Loucy (cell line): ENCODE measurements at regions not wholly inside any gene's neighbourhood (a gene's known extent, or its start where the extent isn't known, plus 50 kb on each side); places are given as distances from the start of the nearest gene placed in this dataset.

Source experiments
- H2AFZ ChIP-seq: fragments of 200-600 bp; sonication (generic); 2 replicates; pipeline ENCODE4 v1.6.0; 2016; ENCODE audit warnings: antibody characterized with exemption, mild to moderate bottlenecking, low read length, moderate library complexity
- H3F3A ChIP-seq: fragments of 200-600 bp; 2 replicates; pipeline ENCODE4 v1.6.0; 2016; ENCODE audit warnings: antibody characterized with exemption, low read depth, mild to moderate bottlenecking
- H3K27me3 ChIP-seq: fragments of 200-600 bp; sonication (generic); 2 replicates; pipeline ENCODE4 v1.6.1; 2014; ENCODE audit warnings: low read length, mild to moderate bottlenecking; ENCODE audit not compliant: insufficient read depth, poor library complexity, severe bottlenecking
- H3K36me3 ChIP-seq: fragments of 200-600 bp; sonication (generic); 2 replicates; pipeline ENCODE4 v1.6.1; 2016; ENCODE audit warnings: low read length; ENCODE audit not compliant: insufficient read depth
- H3K4me1 ChIP-seq: fragments of 200-600 bp; sonication (generic); 2 replicates; pipeline ENCODE4 v1.5.1; 2014; ENCODE audit warnings: low read length, mild to moderate bottlenecking; ENCODE audit not compliant: insufficient read depth, poor library complexity, severe bottlenecking
- H3K4me2 ChIP-seq: fragments of 200-600 bp; sonication (generic); 2 replicates; pipeline ENCODE4 v1.6.0; 2014; ENCODE audit warnings: antibody characterized with exemption, low read length, low read depth, mild to moderate bottlenecking; ENCODE audit not compliant: poor library complexity, severe bottlenecking
- H3K4me3 ChIP-seq: fragments of 200-600 bp; sonication (generic); 2 replicates; pipeline ENCODE4 v1.5.1; 2014; ENCODE audit warnings: low read length, mild to moderate bottlenecking, mixed read lengths; ENCODE audit not compliant: poor library complexity, severe bottlenecking
- H3K79me2 ChIP-seq: fragments of 200-600 bp; sonication (generic); 2 replicates; pipeline ENCODE4 v1.6.1; 2014; ENCODE audit warnings: low read length; ENCODE audit not compliant: insufficient read depth
- H3K9ac ChIP-seq: fragments of 200-600 bp; sonication (generic); 2 replicates; pipeline ENCODE4 v1.6.0; 2014; ENCODE audit warnings: mild to moderate bottlenecking, low read depth, low read length, moderate library complexity; ENCODE audit not compliant: poor library complexity, severe bottlenecking
- H3K9me2 ChIP-seq: fragments of 200-600 bp; sonication (generic); replicated peaks from 2 replicates; pipeline ENCODE4 v1.6.1; 2016; ENCODE audit warnings: low read depth, low read length, mixed read lengths
- H3K9me3 ChIP-seq: fragments of 200-600 bp; sonication (generic); 2 replicates; pipeline ENCODE4 v1.6.1; 2014; ENCODE audit warnings: mild to moderate bottlenecking, antibody characterized with exemption, low read length, low read depth; ENCODE audit not compliant: insufficient read depth
- H4K20me1 ChIP-seq: fragments of 200-600 bp; sonication (generic); 2 replicates; pipeline ENCODE4 v1.6.0; 2014; ENCODE audit warnings: antibody characterized with exemption, low read length, mild to moderate bottlenecking; ENCODE audit not compliant: insufficient read depth, poor library complexity, severe bottlenecking
- EZH2phosphoT487 ChIP-seq: fragments of 200-600 bp; IDR thresholded peaks from 2 replicates; pipeline ENCODE4 v1.6.1; 2018; ENCODE audit warnings: antibody characterized with exemption, mild to moderate bottlenecking, moderate library complexity, borderline replicate concordance
- TF ChIP-seq, protein P1 (sequence below): fragments of 200-600 bp; sonication (generic); conservative IDR thresholded peaks from 2 replicates; pipeline ENCODE4 v1.5.1; 2014; ENCODE audit warnings: mild to moderate bottlenecking, antibody characterized with exemption, low read length

DNA sequence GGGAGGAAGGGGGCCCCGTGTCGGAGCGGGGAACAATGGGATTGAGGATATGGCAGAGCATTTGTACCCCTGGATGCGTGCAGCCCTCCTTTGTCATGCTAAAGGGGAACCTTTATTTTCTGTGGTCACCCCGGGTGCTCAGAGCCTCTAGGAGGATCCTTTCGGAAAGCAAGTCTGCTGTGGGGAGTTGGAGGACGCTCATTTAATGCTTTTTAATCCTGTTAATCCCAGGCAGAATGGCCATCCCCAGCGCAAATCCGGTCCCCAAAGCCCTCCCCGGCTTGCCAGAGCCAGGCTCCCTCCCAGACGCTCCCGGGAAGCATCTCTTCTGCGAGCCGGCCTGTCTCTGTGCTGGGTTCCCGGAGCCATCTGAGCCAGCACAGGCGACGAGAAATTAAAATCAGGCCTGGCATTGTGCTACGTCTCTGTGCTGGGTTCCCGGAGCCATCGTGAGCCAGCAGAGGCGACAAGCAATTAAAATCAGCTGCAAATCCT, 113.2 kb upstream of the PPP2R3B start:
- Histone ChIP-seq H3K9me2 (no peaks in the 10 kb centered on the region), H3K4me3 (no peak overlapping the region), H2AFZ (no peak overlapping the region), H3K27me3 (no peaks in the 10 kb centered on the region), H3K79me2 (no peaks in the 10 kb centered on the region), H3K36me3 (no peaks in the 10 kb centered on the region), H3K4me2 (no peak overlapping the region), H3F3A (no peaks in the 10 kb centered on the region), H3K9me3 (no peaks in the 10 kb centered on the region), H3K4me1 (no peaks in the 10 kb centered on the region), H3K9ac (no peak overlapping the region), H4K20me1 (no peaks in the 10 kb centered on the region)
- no peak for TF ChIP-seq EZH2phosphoT487
- TF ChIP-seq, protein P1, sequence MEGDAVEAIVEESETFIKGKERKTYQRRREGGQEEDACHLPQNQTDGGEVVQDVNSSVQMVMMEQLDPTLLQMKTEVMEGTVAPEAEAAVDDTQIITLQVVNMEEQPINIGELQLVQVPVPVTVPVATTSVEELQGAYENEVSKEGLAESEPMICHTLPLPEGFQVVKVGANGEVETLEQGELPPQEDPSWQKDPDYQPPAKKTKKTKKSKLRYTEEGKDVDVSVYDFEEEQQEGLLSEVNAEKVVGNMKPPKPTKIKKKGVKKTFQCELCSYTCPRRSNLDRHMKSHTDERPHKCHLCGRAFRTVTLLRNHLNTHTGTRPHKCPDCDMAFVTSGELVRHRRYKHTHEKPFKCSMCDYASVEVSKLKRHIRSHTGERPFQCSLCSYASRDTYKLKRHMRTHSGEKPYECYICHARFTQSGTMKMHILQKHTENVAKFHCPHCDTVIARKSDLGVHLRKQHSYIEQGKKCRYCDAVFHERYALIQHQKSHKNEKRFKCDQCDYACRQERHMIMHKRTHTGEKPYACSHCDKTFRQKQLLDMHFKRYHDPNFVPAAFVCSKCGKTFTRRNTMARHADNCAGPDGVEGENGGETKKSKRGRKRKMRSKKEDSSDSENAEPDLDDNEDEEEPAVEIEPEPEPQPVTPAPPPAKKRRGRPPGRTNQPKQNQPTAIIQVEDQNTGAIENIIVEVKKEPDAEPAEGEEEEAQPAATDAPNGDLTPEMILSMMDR, result no peak

DNA sequence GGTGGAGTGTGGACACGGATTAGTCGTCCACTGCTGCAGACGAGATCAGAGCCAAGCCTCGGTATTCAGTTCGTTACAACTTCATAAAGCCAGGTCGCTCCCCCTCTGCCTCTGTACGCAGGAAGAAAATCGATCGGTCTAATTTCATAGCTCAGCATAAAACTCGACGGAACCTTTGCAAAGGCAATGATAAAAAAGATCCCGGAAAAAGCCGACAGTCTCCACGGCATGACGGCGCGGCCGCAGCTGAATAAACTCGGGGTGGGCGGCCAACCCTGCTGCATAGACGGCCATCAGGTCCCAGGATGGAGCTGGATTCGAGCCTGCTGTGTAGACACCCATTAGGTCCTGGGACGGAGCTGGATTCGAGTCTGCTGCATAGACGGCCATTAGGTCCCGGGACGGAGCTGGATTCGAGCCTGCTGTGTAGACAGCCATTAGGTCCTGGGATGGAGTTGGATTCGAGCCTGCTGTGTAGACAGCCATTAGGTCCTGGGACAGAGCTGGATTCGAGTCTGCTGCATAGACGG, 113.8 kb upstream of the PPP2R3B start:
- no peak overlapping the region for H3K9ac ChIP-seq
- no peaks in the 10 kb centered on the region for H3K36me3 ChIP-seq
- H4K20me1 ChIP-seq, result no peaks in the 10 kb centered on the region
- no peak overlapping the region for H3K4me2 ChIP-seq
- H3K27me3 ChIP-seq, result no peaks in the 10 kb centered on the region
- H3K9me2 ChIP-seq, result no peaks in the 10 kb centered on the region
- H3F3A ChIP-seq, result no peaks in the 10 kb centered on the region
- H3K79me2 ChIP-seq, result no peaks in the 10 kb centered on the region
- no peak overlapping the region for H2AFZ ChIP-seq
- H3K4me1 ChIP-seq, result no peaks in the 10 kb centered on the region
- H3K9me3 ChIP-seq, result no peaks in the 10 kb centered on the region
- TF ChIP-seq, protein P1, result no peak
- no peak overlapping the region for H3K4me3 ChIP-seq

DNA sequence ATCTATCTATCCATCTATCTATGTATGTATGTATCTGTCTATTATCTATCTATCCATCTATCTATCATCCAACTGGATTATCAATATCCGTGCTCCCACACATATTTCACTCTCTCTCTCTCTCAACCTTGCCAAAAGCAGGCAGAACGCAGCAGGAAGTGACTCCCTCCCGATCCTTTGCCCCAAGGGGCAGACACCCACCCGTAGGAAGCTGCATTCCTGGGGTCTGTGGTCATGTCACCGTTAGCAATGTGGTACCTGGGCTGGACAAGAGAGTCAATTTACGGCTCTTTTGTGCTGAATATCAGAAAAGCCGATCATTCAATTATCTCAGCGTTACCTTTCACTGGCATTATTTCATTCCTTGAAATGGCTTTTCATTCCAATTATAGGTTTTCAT, 119.6 kb upstream of the PPP2R3B start:
- H3K9me3 ChIP-seq, result no peaks in the 10 kb centered on the region
- TF ChIP-seq, protein P1, result no peak
- TF ChIP-seq EZH2phosphoT487, result no peak
- H3K79me2 ChIP-seq, result no peaks in the 10 kb centered on the region
- no peaks in the 10 kb centered on the region for H3K36me3 ChIP-seq
- no peak overlapping the region for H3K9ac ChIP-seq
- no peaks in the 10 kb centered on the region for H3F3A ChIP-seq
- H3K4me2 ChIP-seq, result no peak overlapping the region
- H2AFZ ChIP-seq, result no peak overlapping the region
- H4K20me1 ChIP-seq, result no peaks in the 10 kb centered on the region
- no peaks in the 10 kb centered on the region for H3K27me3 ChIP-seq
- H3K4me3 ChIP-seq, result no peak overlapping the region
- no peaks in the 10 kb centered on the region for H3K4me1 ChIP-seq
- H3K9me2 ChIP-seq, result no peaks in the 10 kb centered on the region
